ENCODE measurements at regions not wholly inside any gene's neighbourhood (a gene's known extent, or its start where the extent isn't known, plus 50 kb on each side); places are given as distances from the start of the nearest gene placed in this dataset.

DNA sequence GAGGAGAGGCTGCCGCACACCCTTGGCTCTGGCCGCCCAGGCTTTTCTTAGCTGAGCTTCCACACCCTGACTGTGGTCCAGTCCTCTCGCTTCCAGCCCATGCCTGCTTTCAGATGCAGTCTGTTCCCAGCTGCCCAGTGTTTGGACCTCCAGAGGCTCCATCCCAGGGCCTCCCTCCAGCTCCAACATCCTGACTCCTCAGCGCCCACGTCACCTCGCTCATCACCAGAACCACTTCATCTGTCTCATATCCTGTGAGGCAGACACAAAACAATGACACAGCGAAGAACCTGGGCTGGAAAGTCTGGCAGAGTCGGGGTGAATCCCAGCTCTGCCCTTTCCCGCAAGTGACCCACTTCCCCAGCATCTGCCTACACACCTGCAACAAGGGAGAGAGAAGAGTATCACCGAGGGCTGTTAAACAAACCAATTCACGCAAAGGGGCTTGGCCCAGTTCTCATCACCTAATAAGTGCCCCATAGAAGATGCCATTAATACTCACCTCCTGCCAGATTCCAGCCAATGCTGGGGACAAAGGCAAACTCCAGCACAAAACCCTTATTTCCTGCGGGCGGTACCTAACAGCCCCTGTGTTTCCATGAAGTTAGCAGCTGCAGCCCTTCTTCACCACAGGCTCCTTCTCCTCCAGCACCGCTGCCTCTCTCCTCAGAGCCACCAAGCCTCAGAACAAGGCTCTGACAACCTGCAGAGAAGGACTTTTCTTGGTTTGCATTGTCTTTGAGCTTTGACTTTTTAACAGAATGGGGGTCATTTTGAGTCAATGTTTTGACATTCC is 133.4 kb upstream of the CDH4 start:
- no peak overlapping the region for H3K27ac ChIP-seq (replicated peaks)
- H3K27me3 ChIP-seq (ENCODE audit: insufficient read depth, poor library complexity, severe bottlenecking): peaks cover 3% of the 10 kb centered on the region

DNA sequence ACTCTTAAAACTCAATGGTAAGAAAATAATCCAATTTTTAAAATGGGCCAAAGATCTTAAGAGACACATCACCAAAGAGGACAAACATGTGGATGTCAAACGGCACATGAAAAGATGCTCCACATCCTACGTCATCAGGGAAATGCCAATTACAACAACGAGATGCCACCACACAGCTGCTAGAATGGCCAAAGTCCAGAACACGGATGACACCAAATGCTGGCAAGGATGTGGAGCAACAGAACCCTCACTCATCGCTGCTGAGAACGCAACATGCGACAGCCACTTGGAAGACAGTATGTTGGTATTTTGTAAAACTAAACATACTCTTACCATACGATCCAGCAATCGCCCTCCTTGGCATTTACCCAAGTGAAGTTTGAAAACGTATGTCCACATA is 132.8 kb upstream of the CDH4 start:
- Histone ChIP-seq H3K27ac (replicated peaks) (no peak overlapping the region), H3K27me3 (ENCODE audit: insufficient read depth, poor library complexity, severe bottlenecking) (peaks cover 3% of the 10 kb centered on the region)

More for the DNA sequence above, 133.4 kb upstream of the CDH4 start:
- DNase-seq (ENCODE audit: low read depth in 1 of 2, low spot score in 1 of 2): no peak
- no peak for TF ChIP-seq GABPA (IDR thresholded peaks at IDR 0.05; ENCODE audit: low read depth)
- TF ChIP-seq, protein P1, sequence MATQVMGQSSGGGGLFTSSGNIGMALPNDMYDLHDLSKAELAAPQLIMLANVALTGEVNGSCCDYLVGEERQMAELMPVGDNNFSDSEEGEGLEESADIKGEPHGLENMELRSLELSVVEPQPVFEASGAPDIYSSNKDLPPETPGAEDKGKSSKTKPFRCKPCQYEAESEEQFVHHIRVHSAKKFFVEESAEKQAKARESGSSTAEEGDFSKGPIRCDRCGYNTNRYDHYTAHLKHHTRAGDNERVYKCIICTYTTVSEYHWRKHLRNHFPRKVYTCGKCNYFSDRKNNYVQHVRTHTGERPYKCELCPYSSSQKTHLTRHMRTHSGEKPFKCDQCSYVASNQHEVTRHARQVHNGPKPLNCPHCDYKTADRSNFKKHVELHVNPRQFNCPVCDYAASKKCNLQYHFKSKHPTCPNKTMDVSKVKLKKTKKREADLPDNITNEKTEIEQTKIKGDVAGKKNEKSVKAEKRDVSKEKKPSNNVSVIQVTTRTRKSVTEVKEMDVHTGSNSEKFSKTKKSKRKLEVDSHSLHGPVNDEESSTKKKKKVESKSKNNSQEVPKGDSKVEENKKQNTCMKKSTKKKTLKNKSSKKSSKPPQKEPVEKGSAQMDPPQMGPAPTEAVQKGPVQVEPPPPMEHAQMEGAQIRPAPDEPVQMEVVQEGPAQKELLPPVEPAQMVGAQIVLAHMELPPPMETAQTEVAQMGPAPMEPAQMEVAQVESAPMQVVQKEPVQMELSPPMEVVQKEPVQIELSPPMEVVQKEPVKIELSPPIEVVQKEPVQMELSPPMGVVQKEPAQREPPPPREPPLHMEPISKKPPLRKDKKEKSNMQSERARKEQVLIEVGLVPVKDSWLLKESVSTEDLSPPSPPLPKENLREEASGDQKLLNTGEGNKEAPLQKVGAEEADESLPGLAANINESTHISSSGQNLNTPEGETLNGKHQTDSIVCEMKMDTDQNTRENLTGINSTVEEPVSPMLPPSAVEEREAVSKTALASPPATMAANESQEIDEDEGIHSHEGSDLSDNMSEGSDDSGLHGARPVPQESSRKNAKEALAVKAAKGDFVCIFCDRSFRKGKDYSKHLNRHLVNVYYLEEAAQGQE (IDR thresholded peaks at IDR 0.05; ENCODE audit: insufficient replicate concordance, low read depth): no peak
- no peak overlapping the region for H3K4me3 ChIP-seq (replicated peaks; ENCODE audit: insufficient read depth, low read length)

DNA sequence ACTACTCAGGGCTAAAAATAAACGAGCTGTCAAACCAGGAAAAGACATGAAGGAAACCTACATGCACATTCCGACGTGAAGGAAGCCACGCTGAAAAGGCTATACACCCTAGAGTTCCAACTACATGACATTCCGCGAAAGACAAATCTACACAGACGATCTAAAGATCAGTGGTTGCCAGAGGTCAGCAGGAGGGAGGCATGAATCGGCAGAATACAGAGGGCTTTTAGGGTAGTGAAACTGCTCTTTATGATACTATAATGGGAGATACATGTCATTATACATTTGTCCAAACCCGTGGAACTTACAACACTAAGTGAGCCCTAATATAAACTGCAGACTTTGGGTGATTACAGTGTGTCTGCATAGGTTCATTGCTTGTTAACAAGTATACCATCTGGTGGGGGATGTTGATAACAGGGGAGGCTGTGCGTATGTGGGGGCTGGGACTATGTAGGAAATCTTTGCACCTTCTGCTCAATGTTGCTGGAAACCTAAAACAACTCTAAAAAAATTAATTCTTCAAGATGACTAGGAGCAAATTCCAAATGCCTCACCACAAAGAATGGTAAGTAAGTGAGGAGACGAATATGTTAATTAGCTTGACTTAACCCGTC is 132.2 kb upstream of the CDH4 start:
- no peak overlapping the region for H3K4me3 ChIP-seq (replicated peaks; ENCODE audit: insufficient read depth, low read length)
- H3K27ac ChIP-seq (replicated peaks): no peak overlapping the region
- TF ChIP-seq, protein P1 (IDR thresholded peaks at IDR 0.05; ENCODE audit: insufficient replicate concordance, low read depth): no peak
- TF ChIP-seq SPI1 (IDR thresholded peaks at IDR 0.05; ENCODE audit: borderline replicate concordance, low read depth) (no peak), POLR2AphosphoS5 (IDR thresholded peaks at IDR 0.05; ENCODE audit: low read depth) (no peak), GABPA (IDR thresholded peaks at IDR 0.05; ENCODE audit: low read depth) (no peak)
- TF ChIP-seq, protein P2, sequence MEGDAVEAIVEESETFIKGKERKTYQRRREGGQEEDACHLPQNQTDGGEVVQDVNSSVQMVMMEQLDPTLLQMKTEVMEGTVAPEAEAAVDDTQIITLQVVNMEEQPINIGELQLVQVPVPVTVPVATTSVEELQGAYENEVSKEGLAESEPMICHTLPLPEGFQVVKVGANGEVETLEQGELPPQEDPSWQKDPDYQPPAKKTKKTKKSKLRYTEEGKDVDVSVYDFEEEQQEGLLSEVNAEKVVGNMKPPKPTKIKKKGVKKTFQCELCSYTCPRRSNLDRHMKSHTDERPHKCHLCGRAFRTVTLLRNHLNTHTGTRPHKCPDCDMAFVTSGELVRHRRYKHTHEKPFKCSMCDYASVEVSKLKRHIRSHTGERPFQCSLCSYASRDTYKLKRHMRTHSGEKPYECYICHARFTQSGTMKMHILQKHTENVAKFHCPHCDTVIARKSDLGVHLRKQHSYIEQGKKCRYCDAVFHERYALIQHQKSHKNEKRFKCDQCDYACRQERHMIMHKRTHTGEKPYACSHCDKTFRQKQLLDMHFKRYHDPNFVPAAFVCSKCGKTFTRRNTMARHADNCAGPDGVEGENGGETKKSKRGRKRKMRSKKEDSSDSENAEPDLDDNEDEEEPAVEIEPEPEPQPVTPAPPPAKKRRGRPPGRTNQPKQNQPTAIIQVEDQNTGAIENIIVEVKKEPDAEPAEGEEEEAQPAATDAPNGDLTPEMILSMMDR (IDR thresholded peaks at IDR 0.05; ENCODE audit: insufficient read depth, low read length): no peak
- no peak for DNase-seq (ENCODE audit: low read depth in 1 of 2, low spot score in 1 of 2)
- peaks cover 3% of the 10 kb centered on the region for H3K27me3 ChIP-seq (ENCODE audit: insufficient read depth, poor library complexity, severe bottlenecking)

More for the DNA sequence above, 132.8 kb upstream of the CDH4 start:
- no peak overlapping the region for H3K4me3 ChIP-seq (replicated peaks; ENCODE audit: insufficient read depth, low read length)
- DNase-seq (ENCODE audit: low read depth in 1 of 2, low spot score in 1 of 2): no peak
- no peak for TF ChIP-seq SPI1 (IDR thresholded peaks at IDR 0.05; ENCODE audit: borderline replicate concordance, low read depth)
- TF ChIP-seq, protein P2 (IDR thresholded peaks at IDR 0.05; ENCODE audit: insufficient read depth, low read length): no peak
- TF ChIP-seq GABPA (IDR thresholded peaks at IDR 0.05; ENCODE audit: low read depth): no peak
- TF ChIP-seq, protein P1 (IDR thresholded peaks at IDR 0.05; ENCODE audit: insufficient replicate concordance, low read depth): no peak

All from HL-60 (cell line).